ENCODE measurements at regions not wholly inside any gene's neighbourhood (a gene's known extent, or its start where the extent isn't known, plus 50 kb on each side); places are given as distances from the start of the nearest gene placed in this dataset.

- TF ChIP-seq CTCF (IDR thresholded peaks at IDR 0.05; ENCODE audit: low read length), result no peak
- no peak for TF ChIP-seq EZH2 (optimal IDR thresholded peaks at IDR 0.05; ENCODE audit: low read depth, low read length)
Measured at GRCh38 chr2:59322870-59323269, 1081.7 kb upstream of the FANCL start.

Measured in MM.1S (cell line).